ENCODE measurements at regions not wholly inside any gene's neighbourhood (a gene's known extent, or its start where the extent isn't known, plus 50 kb on each side); places are given as distances from the start of the nearest gene placed in this dataset.

DNA sequence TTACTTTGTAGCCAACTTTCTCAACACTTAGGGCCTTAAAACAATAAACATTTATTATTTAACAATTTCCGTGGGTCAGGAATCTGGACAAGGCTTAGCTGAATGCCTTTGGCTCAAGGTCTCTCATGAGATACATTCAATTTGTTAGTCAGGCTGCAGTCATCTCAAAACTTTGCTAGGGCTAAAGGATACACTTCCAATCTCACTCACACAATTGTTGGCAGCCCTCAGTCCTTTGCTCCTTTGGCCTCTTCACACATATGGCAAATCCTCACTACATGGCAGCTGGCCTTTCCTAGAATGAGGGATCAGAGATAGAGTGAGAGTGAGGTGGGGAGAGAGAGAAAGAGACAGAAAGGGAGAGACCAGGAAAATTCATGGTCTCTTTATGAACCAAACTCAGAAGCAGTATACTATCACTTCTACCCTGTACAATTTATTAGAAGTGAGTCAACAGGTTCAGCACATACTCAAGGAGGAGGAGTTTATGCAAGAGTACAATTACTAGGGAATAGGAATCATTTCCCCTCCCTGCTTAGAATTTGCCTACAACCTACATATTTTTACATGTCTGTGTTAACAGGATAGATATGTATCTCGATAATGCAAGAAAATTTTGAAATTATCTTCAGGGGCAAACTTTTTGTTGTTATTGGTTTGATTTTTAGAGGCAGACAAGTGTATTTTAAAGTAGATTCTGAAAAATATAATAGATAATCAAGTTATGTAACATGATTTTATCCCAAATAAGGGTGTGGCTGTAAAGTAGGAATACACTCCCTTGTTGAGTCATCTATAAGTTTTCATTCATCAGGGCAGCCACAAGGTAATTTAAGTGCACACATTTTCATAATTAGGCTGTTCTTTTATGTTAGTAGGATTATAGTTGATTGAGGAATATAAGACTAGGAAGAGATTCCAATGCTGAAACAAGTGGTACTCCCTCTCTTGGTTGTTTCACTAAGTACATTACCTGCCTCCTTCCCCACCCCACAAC, 85.9 kb upstream of the HMGCLL1 start:
- Histone ChIP-seq H3K9me3 (replicated peaks in 1 of 3) (no peaks in the 10 kb centered on the region), H3K4me3 (no peak overlapping the region), H3K27me3 (no peaks in the 10 kb centered on the region), H3K27ac (no peak overlapping the region), H3K36me3 (replicated peaks in 1 of 2) (no peaks in the 10 kb centered on the region), H3K4me1 (replicated peaks in 1 of 2) (no peaks in the 10 kb centered on the region)
- TF ChIP-seq POLR2A (IDR thresholded peaks at IDR 0.05) (no peak), CTCF (IDR thresholded peaks at IDR 0.05) (no peak)
- intact Hi-C loops (cut with DNase I) = no loop called here
- 67 to 70% (median 68%) methylated on average over 2 of the region's 2 CpGs for WGBS, 4 donors
- DNase-seq = no peak

DNA sequence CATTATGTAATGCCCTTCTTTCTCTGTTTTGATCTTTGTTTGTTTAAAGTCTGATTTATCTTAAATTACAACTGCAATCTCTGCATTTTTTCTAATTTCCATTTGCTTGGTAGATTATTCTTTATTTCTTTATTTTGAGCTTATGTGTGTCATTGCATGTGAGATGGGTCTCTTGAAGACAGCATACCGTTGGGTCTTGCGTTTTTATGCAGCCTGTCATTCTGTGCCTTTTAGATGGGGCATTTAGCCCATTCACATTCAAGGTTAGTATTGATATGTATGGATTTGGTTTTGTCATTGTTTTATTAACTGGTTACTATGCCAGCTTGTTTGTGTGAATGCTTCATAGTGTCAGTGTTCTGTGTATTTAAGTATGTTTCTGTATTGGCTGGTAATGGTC, 84.9 kb upstream of the HMGCLL1 start:
- no peak for TF ChIP-seq CTCF (IDR thresholded peaks at IDR 0.05)
- no peak for TF ChIP-seq POLR2A (IDR thresholded peaks at IDR 0.05)
- intact Hi-C loops (cut with DNase I) = no loop called here
- no peak for DNase-seq
- H3K27me3 ChIP-seq = no peaks in the 10 kb centered on the region
- WGBS, 4 donors = 81 to 90% (median 87%) methylated on average over 2 of the region's 2 CpGs
- no peaks in the 10 kb centered on the region for H3K36me3 ChIP-seq (replicated peaks in 1 of 2)
- H3K9me3 ChIP-seq (replicated peaks in 1 of 3) = no peaks in the 10 kb centered on the region
- H3K27ac ChIP-seq = no peak overlapping the region
- no peak overlapping the region for H3K4me3 ChIP-seq
- H3K4me1 ChIP-seq (replicated peaks in 1 of 2) = no peaks in the 10 kb centered on the region

DNA sequence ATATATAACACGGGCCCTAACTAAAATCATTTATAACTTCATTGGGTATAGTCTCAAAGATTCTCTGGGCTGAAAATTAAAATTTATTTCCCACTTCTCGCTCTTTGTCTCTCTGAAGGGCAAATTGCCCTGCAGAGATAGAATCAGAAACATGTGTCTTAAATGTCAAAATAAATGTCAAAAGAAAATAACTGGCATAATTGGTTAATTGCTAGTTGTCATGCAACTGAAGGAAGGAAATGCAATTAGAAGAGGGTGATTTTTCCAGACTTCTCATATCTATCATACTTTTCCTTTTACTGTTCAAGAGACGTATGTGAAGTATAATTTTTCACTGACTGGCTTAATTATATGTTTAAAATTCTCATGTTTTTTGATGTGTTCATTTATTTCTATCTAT, 80.3 kb upstream of the HMGCLL1 start:
- intact Hi-C loops (cut with DNase I) = no loop called here
- no peak for DNase-seq
- Histone ChIP-seq H3K4me3 (no peak overlapping the region), H3K4me1 (replicated peaks in 1 of 2) (no peaks in the 10 kb centered on the region), H3K9me3 (replicated peaks in 1 of 3) (no peaks in the 10 kb centered on the region), H3K27me3 (no peaks in the 10 kb centered on the region), H3K36me3 (replicated peaks in 1 of 2) (no peaks in the 10 kb centered on the region), H3K27ac (no peak overlapping the region)
- 75 to 78% (median 77%) methylated on average over 3 of the region's 3 CpGs for whole genome bisulfite sequencing, 4 donors
- no peak for TF ChIP-seq POLR2A (IDR thresholded peaks at IDR 0.05)
- no peak for TF ChIP-seq CTCF (IDR thresholded peaks at IDR 0.05)

GRCh38 chr6:55654445-55654844, 75.5 kb upstream of the HMGCLL1 start:
- Histone ChIP-seq H3K4me1 (replicated peaks in 1 of 2) (no peaks in the 10 kb centered on the region), H3K27me3 (no peaks in the 10 kb centered on the region), H3K4me3 (no peak overlapping the region), H3K27ac (no peak overlapping the region), H3K9me3 (replicated peaks in 1 of 3) (no peaks in the 10 kb centered on the region), H3K36me3 (replicated peaks in 1 of 2) (no peaks in the 10 kb centered on the region)
- TF ChIP-seq POLR2A (IDR thresholded peaks at IDR 0.05) (no peak), CTCF (IDR thresholded peaks at IDR 0.05) (no peak)
- intact Hi-C loops (cut with DNase I) = no loop called here
- no peak for DNase-seq
- 83 to 94% (median 89%) methylated on average over 1 of the region's 1 CpG for WGBS, 4 donors
